Small intestine (tissue), 7 donors: ENCODE measurements at regions not wholly inside any gene's neighbourhood (a gene's known extent, or its start where the extent isn't known, plus 50 kb on each side); places are given as distances from the start of the nearest gene placed in this dataset.

Experiments used
- DNase-seq, 2 donors: peaks; one replicate each; pipeline versions ENCODE4 v3.0.0 to v3.0.0-alpha.2; 2013
- FAIRE-seq: peaks from 2 replicates; lab custom pipeline; 2012; peaks lifted over from hg19 to GRCh38; lab: Jason Lieb, UNC
- H3K27ac ChIP-seq, 3 donors: one replicate each; pipeline ENCODE4 v1.5.1; 2013; ENCODE audit warnings: low read length in 2 of 3, mild to moderate bottlenecking in 2 of 3, control low read depth in 1 of 3, inconsistent platforms in 1 of 3, low read depth in 1 of 3, moderate library complexity in 1 of 3
- H3K27me3 ChIP-seq, 3 donors: one replicate each; pipeline ENCODE4 v1.6.1; 2013; ENCODE audit warnings: low read length in 3 of 3, inconsistent platforms in 1 of 3; ENCODE audit not compliant: control insufficient read depth in 3 of 3, insufficient read depth in 3 of 3
- H3K36me3 ChIP-seq, 3 donors: one replicate each; pipeline ENCODE4 v1.6.1; 2013; ENCODE audit warnings: low read length in 3 of 3, inconsistent platforms in 1 of 3, low read depth in 1 of 3, mild to moderate bottlenecking in 1 of 3, moderate library complexity in 1 of 3; ENCODE audit not compliant: control insufficient read depth in 3 of 3, insufficient read depth in 2 of 3
- H3K4me1 ChIP-seq, 3 donors: one replicate each; pipeline ENCODE4 v1.6.1; 2013; ENCODE audit warnings: low read length in 2 of 3, inconsistent platforms in 1 of 3, low read depth in 1 of 3, mild to moderate bottlenecking in 1 of 3, moderate library complexity in 1 of 3; ENCODE audit not compliant: control insufficient read depth in 3 of 3, insufficient read depth in 2 of 3
- H3K4me3 ChIP-seq, 3 donors: one replicate each; pipeline ENCODE4 v1.5.1; 2013; ENCODE audit warnings: low read length in 3 of 3, control low read depth in 1 of 3, inconsistent platforms in 1 of 3, low read depth in 1 of 3, mild to moderate bottlenecking in 1 of 3, moderate library complexity in 1 of 3
- H3K9me3 ChIP-seq, 2 donors: one replicate each; pipeline ENCODE4 v1.6.1; 2013; ENCODE audit warnings: low read depth in 1 of 2, low read length in 1 of 2; ENCODE audit not compliant: control insufficient read depth in 2 of 2, insufficient read depth in 1 of 2
- WGBS, 3 donors: extraction: QIAGEN DNeasy Blood & Tissue Kit; methylation state at CpG; one replicate each; pipeline ENCODE4 v1.1.7; 2013; 5-methylcytosine and 5-hydroxymethylcytosine counted together
- donor health status: healthy with polysubstance abuse.
- donor health status: control.
- donor health status: control.
- donor health status: Bipolar disorder and iron deficiency.
- donor health status: healthy.

DNA sequence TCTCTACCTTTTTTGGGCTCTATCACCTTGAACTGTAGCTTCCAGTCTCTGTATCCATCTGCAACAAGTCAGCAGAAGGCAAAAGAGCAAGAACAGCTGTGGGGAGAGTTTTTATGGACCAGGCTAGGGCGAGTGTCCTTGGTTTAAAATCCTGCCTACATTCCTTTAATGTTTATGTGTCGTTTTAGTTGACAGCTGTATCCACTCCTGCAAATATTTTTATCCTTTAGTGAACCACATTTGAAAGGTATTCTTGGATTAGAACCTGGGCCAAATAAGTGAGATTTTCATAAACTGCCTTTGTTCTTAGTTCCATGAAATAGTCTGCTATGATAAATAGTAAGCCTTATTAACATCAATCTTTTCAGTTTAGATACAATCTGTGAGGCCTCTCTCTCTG lies 712.2 kb downstream of the ETS1 start:
- FAIRE-seq (no peak), DNase-seq (no peak)
- whole genome bisulfite sequencing, 3 donors = 16 to 29% (median 17%) methylated on average over 2 of the region's 2 CpGs
- Histone ChIP-seq H3K27me3 (no peaks in the 10 kb centered on the region), H3K4me3 (no peak overlapping the region), H3K4me1 (no peaks in the 10 kb centered on the region), H3K27ac (no peak overlapping the region), H3K36me3 (no peaks in the 10 kb centered on the region), H3K9me3 (no peaks in the 10 kb centered on the region)

DNA sequence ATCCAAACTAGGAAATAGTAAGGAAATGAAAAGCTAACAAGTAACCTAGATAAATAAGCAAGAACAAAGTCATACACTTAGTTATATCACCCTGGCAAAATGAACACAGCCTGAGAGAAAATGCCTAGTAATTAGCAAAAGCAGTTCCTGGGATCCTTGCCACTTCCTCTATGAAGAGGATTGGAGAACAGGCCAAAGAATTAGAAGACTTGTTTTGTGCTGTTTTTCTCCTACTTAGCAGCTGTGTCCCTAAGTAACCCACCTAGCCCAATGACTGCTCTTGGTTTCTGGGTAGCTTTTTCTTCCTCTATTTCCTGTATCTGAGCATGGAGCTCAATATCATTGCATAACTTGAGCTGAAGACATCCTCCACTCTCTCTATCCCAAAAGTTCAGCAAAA lies 713.9 kb downstream of the ETS1 start:
- H3K4me3 ChIP-seq = no peak overlapping the region
- no peaks in the 10 kb centered on the region for H3K4me1 ChIP-seq
- H3K27ac ChIP-seq = no peak overlapping the region
- DNase-seq (no peak), FAIRE-seq (no peak)
- no peaks in the 10 kb centered on the region for H3K36me3 ChIP-seq
- no peaks in the 10 kb centered on the region for H3K27me3 ChIP-seq
- H3K9me3 ChIP-seq = no peaks in the 10 kb centered on the region

DNA sequence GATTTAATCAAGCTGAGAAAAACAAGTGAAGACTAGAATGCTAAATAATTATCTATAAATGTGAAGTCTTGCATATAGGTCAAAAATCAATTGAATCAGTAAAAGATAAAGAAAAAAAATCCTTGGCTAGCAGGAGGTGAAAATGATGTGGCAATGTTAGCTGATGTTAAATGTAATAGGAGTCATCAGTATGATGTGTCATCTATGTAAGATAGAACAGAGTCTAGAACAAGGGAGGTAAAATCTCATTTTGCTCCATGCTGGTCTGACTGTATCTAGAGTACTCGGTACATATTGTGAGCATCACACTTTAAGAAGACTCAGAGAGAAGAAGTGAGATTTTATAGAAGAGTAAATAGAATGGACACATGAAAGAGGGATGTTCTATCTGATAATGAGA lies 721.2 kb downstream of the ETS1 start:
- Histone ChIP-seq H3K36me3 (no peaks in the 10 kb centered on the region), H3K9me3 (no peaks in the 10 kb centered on the region), H3K4me1 (no peaks in the 10 kb centered on the region), H3K27me3 (no peaks in the 10 kb centered on the region), H3K4me3 (no peak overlapping the region), H3K27ac (no peak overlapping the region)
- FAIRE-seq (no peak), DNase-seq (no peak)
- WGBS, 3 donors = 78 to 97% (median 94%) methylated on average over 1 of the region's 1 CpG

DNA sequence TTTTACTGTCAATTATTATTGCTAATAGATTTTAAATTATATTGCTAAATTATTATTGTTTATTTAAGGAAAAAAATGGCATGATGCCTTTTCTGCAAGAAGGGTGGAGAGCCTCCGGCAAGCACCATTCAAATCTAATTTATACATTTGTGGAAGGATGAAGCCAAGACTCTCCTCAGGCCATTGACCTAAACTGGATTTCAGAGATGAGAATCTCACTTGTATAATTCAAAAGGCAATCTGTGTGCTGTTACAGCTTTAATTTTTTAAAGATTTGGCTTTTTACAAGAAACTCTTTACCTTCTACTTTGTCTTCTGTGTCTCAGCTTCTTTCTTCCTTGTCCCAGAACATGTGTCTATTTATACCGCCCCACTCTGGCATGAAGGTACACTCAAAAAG lies 722.5 kb downstream of the ETS1 start:
- DNase-seq (no peak), FAIRE-seq (no peak)
- H3K9me3 ChIP-seq = no peaks in the 10 kb centered on the region
- no peak overlapping the region for H3K27ac ChIP-seq
- H3K4me1 ChIP-seq = no peaks in the 10 kb centered on the region
- WGBS, 3 donors = 74 to 94% (median 93%) methylated on average over 2 of the region's 2 CpGs
- H3K36me3 ChIP-seq = no peaks in the 10 kb centered on the region
- H3K27me3 ChIP-seq = no peaks in the 10 kb centered on the region
- H3K4me3 ChIP-seq = no peak overlapping the region

DNA sequence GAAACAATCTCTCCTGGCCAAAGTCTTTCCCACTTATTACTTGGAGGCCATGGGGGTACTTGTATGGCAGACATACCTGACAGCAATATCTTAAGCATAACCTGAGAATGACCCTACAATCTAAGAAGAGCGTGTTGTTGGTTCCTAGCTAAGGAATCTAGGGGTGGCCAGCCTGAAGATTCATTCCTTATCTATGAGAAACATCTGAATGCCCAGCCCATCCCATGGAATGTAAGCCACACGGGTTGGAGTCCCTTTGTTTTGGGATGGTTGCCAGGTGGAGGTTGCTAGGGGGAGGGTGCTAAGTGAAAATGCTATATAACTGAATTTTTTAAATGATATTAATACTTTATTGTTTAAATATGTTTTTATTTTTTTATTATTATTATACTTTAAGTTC lies 725.0 kb downstream of the ETS1 start:
- Histone ChIP-seq H3K9me3 (no peaks in the 10 kb centered on the region), H3K4me1 (no peaks in the 10 kb centered on the region), H3K27me3 (no peaks in the 10 kb centered on the region), H3K4me3 (no peak overlapping the region), H3K27ac (no peak overlapping the region), H3K36me3 (no peaks in the 10 kb centered on the region)
- WGBS, 3 donors = 48 to 56% (median 54%) methylated on average over 2 of the region's 2 CpGs
- no peak for FAIRE-seq
- DNase-seq = no peak

DNA sequence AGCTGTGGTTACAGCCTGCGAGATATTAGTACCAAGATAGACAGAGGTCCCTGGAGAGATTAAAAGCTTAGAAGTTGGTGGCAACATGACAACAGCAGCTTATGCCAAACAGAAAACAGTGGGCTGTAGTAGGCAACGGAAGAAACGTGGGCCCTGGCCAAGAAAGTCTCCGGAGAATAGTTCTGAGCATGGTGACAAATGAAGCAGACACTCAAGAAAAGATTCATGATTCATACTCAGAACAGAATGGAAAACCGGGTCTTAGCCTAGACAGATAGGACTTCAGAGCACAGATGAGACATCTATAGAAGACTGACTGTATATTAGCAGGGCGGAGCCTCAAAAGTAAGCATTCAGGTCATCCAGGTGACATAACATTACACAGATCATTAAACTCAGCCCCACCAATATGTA lies 727.4 kb downstream of the ETS1 start:
- Histone ChIP-seq H3K4me3 (no peak overlapping the region), H3K9me3 (no peaks in the 10 kb centered on the region), H3K36me3 (no peaks in the 10 kb centered on the region), H3K27me3 (no peaks in the 10 kb centered on the region), H3K27ac (no peak overlapping the region), H3K4me1 (no peaks in the 10 kb centered on the region)
- DNase-seq (peak in 1 of 2 donors; percentile 14), FAIRE-seq (no peak)
- WGBS, 3 donors = 60 to 64% (median 62%) methylated on average over 6 of the region's 6 CpGs

DNA sequence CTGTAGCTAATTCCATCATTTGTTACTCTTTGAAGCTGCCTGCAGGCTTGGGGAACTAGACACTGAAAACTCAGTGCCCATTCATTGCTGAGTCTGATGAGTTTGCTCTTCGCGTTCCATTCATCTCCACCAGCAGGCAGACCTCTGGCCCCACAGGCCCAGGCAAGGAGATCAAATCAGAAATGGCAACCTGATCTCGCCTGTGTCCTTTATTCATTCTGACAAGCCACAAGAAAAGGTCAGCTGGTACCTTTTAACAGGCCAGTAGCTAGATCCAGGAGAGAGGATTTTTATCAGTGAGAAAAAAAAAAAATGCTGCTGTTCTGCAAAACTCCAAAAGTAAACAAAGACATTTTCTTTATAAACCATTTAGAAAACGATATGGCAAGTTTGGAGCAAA lies 742.5 kb downstream of the ETS1 start:
- DNase-seq (no peak), FAIRE-seq (no peak)
- Histone ChIP-seq H3K4me1 (peaks cover 0 to 3% (median 0%) of the 10 kb centered on the region in 3 donors), H3K9me3 (no peaks in the 10 kb centered on the region), H3K27me3 (no peaks in the 10 kb centered on the region), H3K27ac (no peak overlapping the region), H3K36me3 (no peaks in the 10 kb centered on the region), H3K4me3 (no peak overlapping the region)
- 70 to 78% (median 73%) methylated on average over 4 of the region's 4 CpGs for WGBS, 3 donors

DNA sequence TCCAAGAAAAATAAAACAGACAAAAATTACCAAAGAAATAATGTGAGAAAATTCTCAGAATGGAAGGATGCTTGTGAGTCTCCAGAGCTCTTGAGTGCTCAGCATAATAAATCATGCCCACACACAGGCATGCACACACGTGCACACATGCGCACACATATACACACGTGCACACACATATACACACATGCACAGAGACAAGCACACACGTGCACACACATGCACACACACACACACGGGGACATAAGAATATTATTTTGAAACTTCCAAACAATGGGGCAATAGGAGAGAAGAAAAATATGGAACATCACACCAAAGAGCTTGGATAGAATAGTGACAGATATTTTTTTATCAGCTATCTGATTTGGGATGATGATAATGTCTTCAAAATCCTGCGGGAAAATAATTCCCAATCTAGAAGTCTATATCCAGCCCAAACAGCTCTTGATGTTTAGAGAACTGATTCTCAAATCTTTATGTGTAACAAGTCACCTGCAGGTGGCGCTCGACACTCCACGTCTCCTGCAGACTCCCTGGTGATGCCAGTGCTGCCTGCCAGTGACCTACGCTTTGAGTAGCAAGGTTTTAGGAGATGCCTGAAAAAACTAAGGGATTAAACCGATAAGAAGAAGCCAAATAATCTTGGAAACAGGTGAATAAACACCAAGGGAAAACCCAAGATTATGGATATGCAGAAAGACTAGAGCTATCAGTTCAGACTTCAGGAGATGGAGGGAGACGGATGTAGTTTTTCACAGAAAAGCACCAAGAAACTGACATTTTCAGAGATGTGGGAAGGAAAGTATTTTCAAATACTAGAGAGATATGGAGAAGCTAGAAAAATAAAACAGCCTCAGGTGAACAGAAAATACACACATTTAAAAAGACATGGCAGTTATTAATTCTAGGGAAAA lies 743.6 kb downstream of the ETS1 start:
- no peaks in the 10 kb centered on the region for H3K36me3 ChIP-seq
- DNase-seq (peak; percentile 37 to 80), FAIRE-seq (no peak)
- H3K4me3 ChIP-seq = no peak overlapping the region
- H3K9me3 ChIP-seq = no peaks in the 10 kb centered on the region
- H3K4me1 ChIP-seq = peaks cover 0 to 3% (median 0%) of the 10 kb centered on the region in 3 donors
- 36 to 39% (median 38%) methylated on average over 12 of the region's 12 CpGs for WGBS, 3 donors
- no peaks in the 10 kb centered on the region for H3K27me3 ChIP-seq
- no peak overlapping the region for H3K27ac ChIP-seq

DNA sequence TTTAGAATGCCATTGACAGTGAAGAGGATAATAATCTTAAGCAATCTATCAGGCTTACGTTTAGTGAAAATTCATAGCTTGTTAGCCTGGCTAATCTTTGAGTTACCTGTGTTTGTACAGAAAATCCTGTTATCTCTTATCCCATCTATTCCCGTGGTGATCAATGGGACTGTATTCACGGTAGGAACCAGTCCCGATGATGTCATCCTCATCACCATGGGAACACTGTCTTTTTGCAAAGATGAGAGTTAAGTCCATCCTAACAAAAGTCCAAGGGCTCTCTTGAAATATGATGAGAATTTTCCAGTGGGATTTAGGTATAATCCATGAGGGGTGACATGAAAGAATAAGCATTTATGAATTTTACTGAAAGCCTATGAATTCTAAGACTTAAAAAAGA lies 762.2 kb downstream of the ETS1 start:
- H3K9me3 ChIP-seq = no peaks in the 10 kb centered on the region
- FAIRE-seq = no peak
- H3K27me3 ChIP-seq = no peaks in the 10 kb centered on the region
- H3K4me3 ChIP-seq = no peak overlapping the region
- no peaks in the 10 kb centered on the region for H3K36me3 ChIP-seq
- WGBS, 3 donors = 55 to 75% (median 61%) methylated on average over 4 of the region's 4 CpGs
- H3K27ac ChIP-seq = no peak overlapping the region
- H3K4me1 ChIP-seq = no peaks in the 10 kb centered on the region
- DNase-seq = no peak
